Activated CD4-positive, alpha-beta T cell treated with anti-CD3 and anti-CD28 coated beads for 36 hours (primary cell): ENCODE measurements at regions not wholly inside any gene's neighbourhood (a gene's known extent, or its start where the extent isn't known, plus 50 kb on each side); places are given as distances from the start of the nearest gene placed in this dataset.

Experiments used
- ATAC-seq: fragments of 200-7000 bp; cut with Tn5 transposase; one replicate; pipeline ENCODE4 v1.10.0; 2021; ENCODE audit warnings: mild to moderate bottlenecking, moderate library complexity
- CTCF ChIA-PET: fragments of 350-600 bp; sonication (Branson Sonifier 250); formaldehyde crosslinking; loops from one replicate; lab custom pipeline; 2021; ENCODE audit warnings: antibody characterized with exemption; lab: Charles Lee
- POLR2A ChIA-PET: fragments of 350-600 bp; sonication (Branson Sonifier 250); formaldehyde crosslinking; loops from one replicate; lab custom pipeline; 2021; ENCODE audit warnings: antibody characterized with exemption, inconsistent platforms; lab: Charles Lee
- DNase-seq: peaks from one replicate; pipeline ENCODE4 v3.0.0-alpha.2; 2020
- H3K27ac Mint-ChIP-seq: one replicate; pipeline ENCODE4 v1.8.0; 2021; ENCODE audit warnings: mixed read lengths
- H3K27me3 Mint-ChIP-seq: one replicate; pipeline ENCODE4 v1.8.0; 2021; ENCODE audit warnings: mixed read lengths
- H3K36me3 Mint-ChIP-seq: one replicate; pipeline ENCODE4 v1.8.0; 2021; ENCODE audit warnings: low read depth, mixed read lengths
- H3K4me1 Mint-ChIP-seq: one replicate; pipeline ENCODE4 v1.8.0; 2021; ENCODE audit warnings: mixed read lengths
- H3K4me3 Mint-ChIP-seq: one replicate; pipeline ENCODE4 v1.8.0; 2021; ENCODE audit warnings: mild to moderate bottlenecking, moderate library complexity, mixed read lengths
- H3K9me3 Mint-ChIP-seq: one replicate; pipeline ENCODE4 v1.8.0; 2021; ENCODE audit warnings: low read depth, mixed read lengths
- intact Hi-C, 2 experiments: fragments of 100-400 bp; cut with DNase I in 1 of 2; cut with micrococcal nuclease in 1 of 2; formaldehyde crosslinking; loops; one replicate each; pipeline versions ENCODE4 v1.14.2 to v1.15.1; 2022 to 2024; cut with DNase I, micrococcal nuclease

DNA sequence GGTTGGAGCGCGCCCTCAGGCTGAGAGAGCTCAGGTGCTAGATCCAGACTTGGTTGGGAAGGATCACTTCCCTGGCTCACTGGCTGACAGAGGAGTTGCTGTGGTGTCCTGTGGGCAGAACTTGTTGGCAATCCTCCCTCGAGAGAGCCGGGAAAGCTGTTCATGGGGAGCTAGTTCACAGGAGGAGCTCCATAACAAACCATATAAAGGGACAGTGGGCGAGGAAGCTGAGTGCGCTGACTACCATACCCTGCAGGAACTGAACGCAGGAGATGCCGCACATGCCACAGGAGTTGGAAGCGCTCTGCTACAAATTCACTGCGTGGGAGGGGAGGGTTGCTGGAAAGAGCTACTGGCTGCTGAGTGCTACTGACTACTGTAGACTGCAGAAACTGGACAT, 243.2 kb downstream of the OGFRL1 start:
- Mint-ChIP-seq H3K36me3 (no peaks in the 10 kb centered on the region), H3K27me3 (peaks cover 2% of the 10 kb centered on the region), H3K4me1 (no peaks in the 10 kb centered on the region), H3K27ac (no peak overlapping the region), H3K9me3 (no peaks in the 10 kb centered on the region), H3K4me3 (no peak overlapping the region)
- intact Hi-C loops = loop anchor here (5.0 kb wide), 2 partner anchors 555 to 1795 kb away; no protein-coding TSS in a partner anchor
- POLR2A ChIA-PET = no interaction called here
- CTCF ChIA-PET = interaction anchor here (0.5 kb wide), 1 partner anchor 58 kb away, joined by 3 read pairs; no protein-coding TSS in a partner anchor
- no peak for ATAC-seq
- DNase-seq = no peak

GRCh38 chr6:71533939-71534379, 245.3 kb downstream of the OGFRL1 start:
- POLR2A ChIA-PET = no interaction called here
- H3K4me3 Mint-ChIP-seq = no peak overlapping the region
- H3K27ac Mint-ChIP-seq = no peak overlapping the region
- CTCF ChIA-PET = interaction anchor here (0.7 to 1.7 kb wide), 3 partner anchors 9 to 552 kb away, joined by 3 to 4 read pairs (median 3); no protein-coding TSS in a partner anchor
- no peaks in the 10 kb centered on the region for H3K9me3 Mint-ChIP-seq
- intact Hi-C loops = loop anchor here (1.0 to 5.0 kb wide), 3 partner anchors 550 to 1793 kb away; no protein-coding TSS in a partner anchor
- H3K27me3 Mint-ChIP-seq = no peaks in the 10 kb centered on the region
- no peaks in the 10 kb centered on the region for H3K4me1 Mint-ChIP-seq
- ATAC-seq (no peak), DNase-seq (no peak)
- H3K36me3 Mint-ChIP-seq = no peaks in the 10 kb centered on the region

- H3K27ac Mint-ChIP-seq = no peak overlapping the region
- CTCF ChIA-PET = interaction anchor here (1.4 kb wide), 1 partner anchor 9 kb away, joined by 3 read pairs; no protein-coding TSS in a partner anchor
- H3K4me1 Mint-ChIP-seq = no peaks in the 10 kb centered on the region
- DNase-seq (no peak), ATAC-seq (no peak)
- no peaks in the 10 kb centered on the region for H3K27me3 Mint-ChIP-seq
- no peaks in the 10 kb centered on the region for H3K36me3 Mint-ChIP-seq
- POLR2A ChIA-PET = no interaction called here
- H3K9me3 Mint-ChIP-seq = no peaks in the 10 kb centered on the region
- intact Hi-C loops = loop anchor here (5.0 kb wide), 2 partner anchors 552 to 1792 kb away; no protein-coding TSS in a partner anchor
- no peak overlapping the region for H3K4me3 Mint-ChIP-seq
Measured at GRCh38 chr6:71534921-71535320, 246.3 kb downstream of the OGFRL1 start.

GRCh38 chr6:71537717-71538116, 249.1 kb downstream of the OGFRL1 start:
- POLR2A ChIA-PET = no interaction called here
- no peaks in the 10 kb centered on the region for H3K36me3 Mint-ChIP-seq
- CTCF ChIA-PET = interaction anchor here (1.2 kb wide), 1 partner anchor 21 kb away, joined by 4 read pairs; no protein-coding TSS in a partner anchor
- no peaks in the 10 kb centered on the region for H3K27me3 Mint-ChIP-seq
- no peak for ATAC-seq
- H3K4me1 Mint-ChIP-seq = no peaks in the 10 kb centered on the region
- intact Hi-C loops = no loop called here
- H3K9me3 Mint-ChIP-seq = no peaks in the 10 kb centered on the region
- H3K27ac Mint-ChIP-seq = no peak overlapping the region
- DNase-seq = no peak
- H3K4me3 Mint-ChIP-seq = no peak overlapping the region

GRCh38 chr6:71544028-71544427, 255.4 kb downstream of the OGFRL1 start:
- Mint-ChIP-seq H3K27me3 (no peaks in the 10 kb centered on the region), H3K36me3 (no peaks in the 10 kb centered on the region), H3K4me3 (no peak overlapping the region), H3K9me3 (no peaks in the 10 kb centered on the region), H3K27ac (no peak overlapping the region), H3K4me1 (no peaks in the 10 kb centered on the region)
- ChIA-PET CTCF (interaction anchor here (1.4 kb wide), 1 partner anchor 10 kb away, joined by 3 read pairs; no protein-coding TSS in a partner anchor), POLR2A (interaction anchor here (0.6 kb wide), 1 partner anchor 1614 kb away, joined by 5 read pairs; no protein-coding TSS in a partner anchor)
- ATAC-seq (no peak), DNase-seq (no peak)
- intact Hi-C loops = no loop called here

GRCh38 chr6:71544906-71545305, 256.3 kb downstream of the OGFRL1 start:
- Mint-ChIP-seq H3K27me3 (no peaks in the 10 kb centered on the region), H3K27ac (no peak overlapping the region), H3K4me3 (no peak overlapping the region), H3K4me1 (no peaks in the 10 kb centered on the region), H3K36me3 (no peaks in the 10 kb centered on the region), H3K9me3 (no peaks in the 10 kb centered on the region)
- DNase-seq (no peak), ATAC-seq (no peak)
- ChIA-PET CTCF (no interaction called here), POLR2A (no interaction called here)
- intact Hi-C loops = no loop called here

DNA sequence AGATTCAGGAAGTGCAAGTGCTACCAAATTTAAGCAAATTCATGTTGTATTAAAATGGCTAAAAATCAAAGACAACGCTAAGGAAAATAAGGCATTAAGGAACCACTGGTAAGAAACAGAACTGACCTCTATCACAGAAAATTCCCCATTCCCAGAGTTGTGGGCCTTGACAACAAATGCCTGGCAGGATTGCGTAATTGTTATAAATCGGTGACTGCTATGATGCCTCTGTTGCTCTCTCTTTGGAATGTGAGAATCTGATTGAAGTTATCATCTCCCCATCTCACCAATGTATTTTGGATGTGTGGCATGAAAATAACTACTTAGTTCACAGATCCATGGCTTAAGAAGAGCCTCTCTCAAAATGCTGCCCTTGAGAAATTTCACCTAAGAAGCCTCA, 257.3 kb downstream of the OGFRL1 start:
- Mint-ChIP-seq H3K4me3 (no peak overlapping the region), H3K4me1 (no peaks in the 10 kb centered on the region), H3K27ac (no peak overlapping the region), H3K36me3 (no peaks in the 10 kb centered on the region), H3K27me3 (no peaks in the 10 kb centered on the region), H3K9me3 (no peaks in the 10 kb centered on the region)
- ATAC-seq = no peak
- ChIA-PET CTCF (no interaction called here), POLR2A (no interaction called here)
- no peak for DNase-seq
- intact Hi-C loops = no loop called here

DNA sequence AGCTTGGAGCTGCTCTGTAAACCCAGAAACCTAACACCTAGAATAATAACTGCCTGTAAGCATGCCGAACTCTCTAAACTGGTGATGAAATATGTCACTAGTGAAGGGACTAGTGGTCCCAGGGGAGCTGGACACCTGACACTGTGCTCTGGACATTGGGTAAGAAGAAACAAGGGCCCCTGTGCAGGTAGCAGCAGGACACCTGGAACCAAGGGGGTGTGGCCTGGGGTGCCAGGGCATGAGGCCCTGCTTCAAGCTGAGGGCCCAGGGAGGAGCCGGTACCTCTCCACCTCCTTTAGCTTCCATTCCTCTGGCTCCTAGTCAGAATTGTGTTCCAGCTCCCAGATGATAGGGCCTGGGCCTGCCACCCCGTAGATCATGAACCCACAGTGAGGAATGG, 263.2 kb downstream of the OGFRL1 start:
- POLR2A ChIA-PET = no interaction called here
- intact Hi-C loops = no loop called here
- peaks cover 7% of the 10 kb centered on the region for H3K9me3 Mint-ChIP-seq
- no peaks in the 10 kb centered on the region for H3K36me3 Mint-ChIP-seq
- DNase-seq (no peak), ATAC-seq (no peak)
- no peak overlapping the region for H3K4me3 Mint-ChIP-seq
- peaks cover 4% of the 10 kb centered on the region for H3K27me3 Mint-ChIP-seq
- no peak overlapping the region for H3K27ac Mint-ChIP-seq
- CTCF ChIA-PET = interaction anchor here (0.6 kb wide), 1 partner anchor 1185 kb away, joined by 3 read pairs; no protein-coding TSS in a partner anchor
- no peaks in the 10 kb centered on the region for H3K4me1 Mint-ChIP-seq

- peaks cover 4% of the 10 kb centered on the region for H3K27me3 Mint-ChIP-seq
- ChIA-PET POLR2A (no interaction called here), CTCF (no interaction called here)
- H3K4me3 Mint-ChIP-seq = no peak overlapping the region
- intact Hi-C loops = no loop called here
- peaks cover 22% of the 10 kb centered on the region for H3K9me3 Mint-ChIP-seq
- ATAC-seq (no peak), DNase-seq (no peak)
- no peaks in the 10 kb centered on the region for H3K4me1 Mint-ChIP-seq
- H3K36me3 Mint-ChIP-seq = no peaks in the 10 kb centered on the region
- no peak overlapping the region for H3K27ac Mint-ChIP-seq
Measured at GRCh38 chr6:71556141-71556540, 267.5 kb downstream of the OGFRL1 start.

DNA sequence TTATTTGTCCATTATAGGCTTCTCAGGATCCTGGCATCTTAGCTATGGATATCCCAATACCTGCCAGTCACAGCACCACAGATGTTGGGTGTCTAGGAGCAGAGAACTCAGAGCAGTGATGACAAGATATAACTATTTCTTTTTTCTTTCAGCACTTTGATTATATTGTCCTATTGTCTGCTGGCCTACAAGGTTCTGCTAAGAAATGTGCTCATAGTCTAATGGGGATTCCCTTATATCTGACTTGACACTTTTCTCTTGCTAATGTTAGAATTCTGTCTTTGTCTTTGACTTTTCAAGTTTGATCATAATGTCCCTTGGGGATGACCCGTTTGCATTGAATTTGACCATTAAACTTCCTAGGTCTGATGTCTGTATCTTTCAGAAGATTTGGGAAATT, 270.4 kb downstream of the OGFRL1 start:
- ChIA-PET CTCF (interaction anchor here (0.9 kb wide), 1 partner anchor 21 kb away, joined by 4 read pairs; no protein-coding TSS in a partner anchor), POLR2A (no interaction called here)
- H3K27ac Mint-ChIP-seq = no peak overlapping the region
- H3K4me3 Mint-ChIP-seq = no peak overlapping the region
- intact Hi-C loops = no loop called here
- H3K27me3 Mint-ChIP-seq = peaks cover 4% of the 10 kb centered on the region
- ATAC-seq (no peak), DNase-seq (no peak)
- H3K4me1 Mint-ChIP-seq = no peaks in the 10 kb centered on the region
- peaks cover 20% of the 10 kb centered on the region for H3K9me3 Mint-ChIP-seq
- H3K36me3 Mint-ChIP-seq = no peaks in the 10 kb centered on the region

DNA sequence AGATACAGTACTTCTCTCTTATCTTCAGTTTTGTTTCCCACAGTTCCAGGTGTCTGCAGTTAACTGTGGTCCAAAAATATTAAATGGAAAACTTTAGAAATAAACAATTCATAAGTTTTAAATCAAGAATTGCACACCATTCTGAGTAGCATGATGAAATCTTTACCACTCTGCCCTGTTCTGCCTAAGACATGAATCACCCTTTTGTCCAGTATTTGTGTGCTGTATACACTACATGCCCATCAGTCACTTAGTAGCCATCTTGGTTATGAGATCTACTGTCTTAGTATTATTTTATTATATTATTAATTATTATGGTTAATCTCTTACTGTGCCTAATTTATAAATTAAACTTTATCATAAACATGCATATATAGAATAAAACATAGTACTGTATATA, 279.0 kb downstream of the OGFRL1 start:
- ChIA-PET POLR2A (no interaction called here), CTCF (no interaction called here)
- no peak overlapping the region for H3K4me3 Mint-ChIP-seq
- H3K36me3 Mint-ChIP-seq = no peaks in the 10 kb centered on the region
- intact Hi-C loops = no loop called here
- H3K27ac Mint-ChIP-seq = no peak overlapping the region
- DNase-seq (no peak), ATAC-seq (no peak)
- no peaks in the 10 kb centered on the region for H3K9me3 Mint-ChIP-seq
- H3K27me3 Mint-ChIP-seq = no peaks in the 10 kb centered on the region
- no peaks in the 10 kb centered on the region for H3K4me1 Mint-ChIP-seq

- intact Hi-C loops = no loop called here
- DNase-seq = no peak
Measured at GRCh38 chr6:71577766-71578165, 289.2 kb downstream of the OGFRL1 start.

More at GRCh38 chr6:71577766-71578165, 289.2 kb downstream of the OGFRL1 start:
- no peaks in the 10 kb centered on the region for H3K4me1 Mint-ChIP-seq
- no peaks in the 10 kb centered on the region for H3K9me3 Mint-ChIP-seq
- H3K27ac Mint-ChIP-seq = no peak overlapping the region
- POLR2A ChIA-PET = no interaction called here
- H3K4me3 Mint-ChIP-seq = no peak overlapping the region
- CTCF ChIA-PET = no interaction called here
- ATAC-seq = no peak
- H3K36me3 Mint-ChIP-seq = no peaks in the 10 kb centered on the region
- no peaks in the 10 kb centered on the region for H3K27me3 Mint-ChIP-seq
